Panc1 (cell line): ENCODE measurements at regions not wholly inside any gene's neighbourhood (a gene's known extent, or its start where the extent isn't known, plus 50 kb on each side); places are given as distances from the start of the nearest gene placed in this dataset.

ENCODE experiments used
- ATAC-seq: fragments of 200-7000 bp; cut with Tn5 transposase; 2 replicates; pipeline ENCODE4 v1.9.1; 2020; ENCODE audit warnings: mild to moderate bottlenecking, moderate library complexity
- BruUV-seq: library from RNA; stranded (reverse); fragments of 400-500 nt; replicated peaks from 2 replicates; lab custom pipeline; 2021; lab: Mats Ljungman, UMichigan
- CTCF ChIA-PET: fragments of 300-600 bp; sonication (Branson Sonifier 250); formaldehyde crosslinking; loops from one replicate; lab custom pipeline; 2022; ENCODE audit warnings: antibody characterized with exemption; lab: Charles Lee
- POLR2A ChIA-PET: fragments of 300-600 bp; sonication (Branson Sonifier 250); formaldehyde crosslinking; loops from one replicate; lab custom pipeline; 2022; ENCODE audit warnings: antibody characterized with exemption; lab: Charles Lee
- DNase-seq: peaks from one replicate; pipeline ENCODE4 v3.0.0-alpha.2; 2010; ENCODE audit warnings: low read depth, low spot score
- H3K27ac ChIP-seq: 2 replicates; pipeline ENCODE4 v1.5.1; 2011; ENCODE audit warnings: mild to moderate bottlenecking, low read length, inconsistent platforms
- H3K27me3 ChIP-seq: fragments of 200-500 bp; sonication (Bioruptor generic); 2 replicates; pipeline ENCODE4 v1.6.0; 2014; ENCODE audit warnings: low read length, inconsistent platforms; ENCODE audit not compliant: control insufficient read depth, insufficient read depth
- H3K36me3 ChIP-seq: fragments of 200-500 bp; sonication (Bioruptor generic); 2 replicates; pipeline ENCODE4 v1.5.1; 2014; ENCODE audit warnings: inconsistent platforms, mild to moderate bottlenecking, low read length, moderate library complexity; ENCODE audit not compliant: control insufficient read depth, insufficient read depth
- H3K4me1 ChIP-seq: 2 replicates; pipeline ENCODE4 v1.5.1; 2011; ENCODE audit warnings: inconsistent platforms, mild to moderate bottlenecking, low read length, moderate library complexity; ENCODE audit not compliant: control insufficient read depth, insufficient read depth
- H3K4me3 ChIP-seq, 2 experiments: 2 replicates each; pipeline ENCODE4 v1.5.1; 2011 to 2012; ENCODE audit warnings: low read depth in 2 of 2, low read length in 2 of 2, mild to moderate bottlenecking in 2 of 2, inconsistent platforms in 1 of 2, moderate library complexity in 1 of 2
- H3K9me3 ChIP-seq: fragments of 200-500 bp; sonication (Bioruptor generic); 2 replicates; pipeline ENCODE4 v1.5.1; 2014; ENCODE audit warnings: low read depth, mild to moderate bottlenecking, inconsistent platforms, low read length, moderate library complexity; ENCODE audit not compliant: control insufficient read depth, insufficient read depth
- POLR2AphosphoS5 ChIP-seq: IDR thresholded peaks from 2 replicates; pipeline ENCODE4 v1.6.1; 2012; ENCODE audit warnings: mild to moderate bottlenecking, low read depth, low read length, moderate library complexity
- SIN3A ChIP-seq: IDR thresholded peaks from 2 replicates; pipeline ENCODE4 v1.6.1; 2012; ENCODE audit warnings: low read depth, mild to moderate bottlenecking, low read length, moderate library complexity, borderline replicate concordance; ENCODE audit not compliant: insufficient read depth
- TCF7L2 ChIP-seq: IDR thresholded peaks from 2 replicates; pipeline ENCODE4 v1.6.1; 2011; ENCODE audit warnings: mild to moderate bottlenecking, low read depth, low read length, inconsistent platforms
- in situ Hi-C: cut with HindIII; loops from 2 replicates; pipeline ENCODE4 v1.10.0; 2016; ENCODE audit warnings: low sequenced_read_pairs, low pct_unique_long_range_greater_than_20kb
- intact Hi-C: fragments of 100-400 bp; cut with micrococcal nuclease; formaldehyde crosslinking; loops from one replicate; pipeline ENCODE4 v1.10.0; 2022; ENCODE audit not compliant: unreplicated experiment
- TF ChIP-seq, protein P1 (sequence below), 2 experiments: IDR thresholded peaks; 2 replicates each; pipeline ENCODE4 v1.6.1; 2011 to 2012; ENCODE audit warnings: low read depth in 2 of 2, control low read depth in 1 of 2, low read length in 1 of 2, mild to moderate bottlenecking in 1 of 2, moderate library complexity in 1 of 2; ENCODE audit not compliant: insufficient read depth in 1 of 2
- TF ChIP-seq, protein P2 (sequence below): fragments of 450-650 bp; IDR thresholded peaks from 2 replicates; pipeline ENCODE4 v1.5.1; 2017; ENCODE audit warnings: mild to moderate bottlenecking

- no peaks in the 10 kb centered on the region for H3K36me3 ChIP-seq
- H3K9me3 ChIP-seq: no peaks in the 10 kb centered on the region
- CTCF ChIA-PET: no interaction called here
- H3K27me3 ChIP-seq: no peaks in the 10 kb centered on the region
- DNase-seq: no peak
- ATAC-seq: no peak
- TF ChIP-seq TCF7L2 (no peak), POLR2AphosphoS5 (no peak), SIN3A (no peak)
- TF ChIP-seq, protein P1, sequence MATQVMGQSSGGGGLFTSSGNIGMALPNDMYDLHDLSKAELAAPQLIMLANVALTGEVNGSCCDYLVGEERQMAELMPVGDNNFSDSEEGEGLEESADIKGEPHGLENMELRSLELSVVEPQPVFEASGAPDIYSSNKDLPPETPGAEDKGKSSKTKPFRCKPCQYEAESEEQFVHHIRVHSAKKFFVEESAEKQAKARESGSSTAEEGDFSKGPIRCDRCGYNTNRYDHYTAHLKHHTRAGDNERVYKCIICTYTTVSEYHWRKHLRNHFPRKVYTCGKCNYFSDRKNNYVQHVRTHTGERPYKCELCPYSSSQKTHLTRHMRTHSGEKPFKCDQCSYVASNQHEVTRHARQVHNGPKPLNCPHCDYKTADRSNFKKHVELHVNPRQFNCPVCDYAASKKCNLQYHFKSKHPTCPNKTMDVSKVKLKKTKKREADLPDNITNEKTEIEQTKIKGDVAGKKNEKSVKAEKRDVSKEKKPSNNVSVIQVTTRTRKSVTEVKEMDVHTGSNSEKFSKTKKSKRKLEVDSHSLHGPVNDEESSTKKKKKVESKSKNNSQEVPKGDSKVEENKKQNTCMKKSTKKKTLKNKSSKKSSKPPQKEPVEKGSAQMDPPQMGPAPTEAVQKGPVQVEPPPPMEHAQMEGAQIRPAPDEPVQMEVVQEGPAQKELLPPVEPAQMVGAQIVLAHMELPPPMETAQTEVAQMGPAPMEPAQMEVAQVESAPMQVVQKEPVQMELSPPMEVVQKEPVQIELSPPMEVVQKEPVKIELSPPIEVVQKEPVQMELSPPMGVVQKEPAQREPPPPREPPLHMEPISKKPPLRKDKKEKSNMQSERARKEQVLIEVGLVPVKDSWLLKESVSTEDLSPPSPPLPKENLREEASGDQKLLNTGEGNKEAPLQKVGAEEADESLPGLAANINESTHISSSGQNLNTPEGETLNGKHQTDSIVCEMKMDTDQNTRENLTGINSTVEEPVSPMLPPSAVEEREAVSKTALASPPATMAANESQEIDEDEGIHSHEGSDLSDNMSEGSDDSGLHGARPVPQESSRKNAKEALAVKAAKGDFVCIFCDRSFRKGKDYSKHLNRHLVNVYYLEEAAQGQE (IDR thresholded peaks at IDR 0.05; ENCODE audit: insufficient read depth in 1 of 2, low read depth in 2 of 2, low read length in 1 of 2): no peak
- TF ChIP-seq, protein P2, sequence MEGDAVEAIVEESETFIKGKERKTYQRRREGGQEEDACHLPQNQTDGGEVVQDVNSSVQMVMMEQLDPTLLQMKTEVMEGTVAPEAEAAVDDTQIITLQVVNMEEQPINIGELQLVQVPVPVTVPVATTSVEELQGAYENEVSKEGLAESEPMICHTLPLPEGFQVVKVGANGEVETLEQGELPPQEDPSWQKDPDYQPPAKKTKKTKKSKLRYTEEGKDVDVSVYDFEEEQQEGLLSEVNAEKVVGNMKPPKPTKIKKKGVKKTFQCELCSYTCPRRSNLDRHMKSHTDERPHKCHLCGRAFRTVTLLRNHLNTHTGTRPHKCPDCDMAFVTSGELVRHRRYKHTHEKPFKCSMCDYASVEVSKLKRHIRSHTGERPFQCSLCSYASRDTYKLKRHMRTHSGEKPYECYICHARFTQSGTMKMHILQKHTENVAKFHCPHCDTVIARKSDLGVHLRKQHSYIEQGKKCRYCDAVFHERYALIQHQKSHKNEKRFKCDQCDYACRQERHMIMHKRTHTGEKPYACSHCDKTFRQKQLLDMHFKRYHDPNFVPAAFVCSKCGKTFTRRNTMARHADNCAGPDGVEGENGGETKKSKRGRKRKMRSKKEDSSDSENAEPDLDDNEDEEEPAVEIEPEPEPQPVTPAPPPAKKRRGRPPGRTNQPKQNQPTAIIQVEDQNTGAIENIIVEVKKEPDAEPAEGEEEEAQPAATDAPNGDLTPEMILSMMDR: no peak
- no peak overlapping the region for H3K4me3 ChIP-seq
- intact Hi-C loops (no loop called here), in situ Hi-C loops (no loop called here)
- H3K27ac ChIP-seq: no peak overlapping the region
- POLR2A ChIA-PET: no interaction called here
- no peaks in the 10 kb centered on the region for H3K4me1 ChIP-seq
- BruUV-seq: no TSS peak
Observed at GRCh38 chr1:193320270-193320669, 133.9 kb upstream of the B3GALT2 start.

DNA sequence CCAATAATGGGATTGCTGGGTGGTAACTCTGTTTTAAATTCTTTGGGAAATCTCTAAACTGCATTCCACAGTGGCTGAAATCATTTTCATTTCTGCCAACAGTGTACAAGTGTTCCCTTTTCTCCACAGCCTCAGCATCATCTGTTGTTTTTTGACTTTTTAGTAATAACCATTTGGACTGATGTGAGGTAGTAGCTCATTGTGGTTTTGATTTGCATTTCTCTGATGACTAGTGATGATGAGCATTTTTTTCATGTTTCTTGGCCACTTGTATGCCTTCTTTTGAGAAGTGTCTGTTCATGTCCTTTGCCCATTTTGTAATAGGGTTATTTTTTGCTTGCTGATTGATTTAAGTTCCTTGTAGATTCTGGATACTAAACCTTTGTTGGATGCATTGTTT lies 131.9 kb upstream of the B3GALT2 start:
- CTCF ChIA-PET: no interaction called here

More for the DNA sequence above, 131.9 kb upstream of the B3GALT2 start:
- Histone ChIP-seq H3K4me1 (no peaks in the 10 kb centered on the region), H3K36me3 (no peaks in the 10 kb centered on the region), H3K4me3 (no peak overlapping the region), H3K27me3 (no peaks in the 10 kb centered on the region), H3K27ac (no peak overlapping the region), H3K9me3 (no peaks in the 10 kb centered on the region)
- in situ Hi-C loops (no loop called here), intact Hi-C loops (no loop called here)
- no TSS peak for BruUV-seq
- POLR2A ChIA-PET: no interaction called here
- DNase-seq (no peak), ATAC-seq (no peak)
- TF ChIP-seq TCF7L2 (no peak), SIN3A (no peak), POLR2AphosphoS5 (no peak)
- TF ChIP-seq, protein P1 (IDR thresholded peaks at IDR 0.05; ENCODE audit: insufficient read depth in 1 of 2, low read depth in 2 of 2, low read length in 1 of 2): no peak
- TF ChIP-seq, protein P2: no peak
